Panc1 (cell line): ENCODE measurements at regions not wholly inside any gene's neighbourhood (a gene's known extent, or its start where the extent isn't known, plus 50 kb on each side); places are given as distances from the start of the nearest gene placed in this dataset.

Experiments used
- POLR2AphosphoS5 ChIP-seq: IDR thresholded peaks from 2 replicates; pipeline ENCODE4 v1.6.1; 2012; ENCODE audit warnings: mild to moderate bottlenecking, low read depth, low read length, moderate library complexity
- SIN3A ChIP-seq: IDR thresholded peaks from 2 replicates; pipeline ENCODE4 v1.6.1; 2012; ENCODE audit warnings: low read depth, mild to moderate bottlenecking, low read length, moderate library complexity, borderline replicate concordance; ENCODE audit not compliant: insufficient read depth
- TCF7L2 ChIP-seq: IDR thresholded peaks from 2 replicates; pipeline ENCODE4 v1.6.1; 2011; ENCODE audit warnings: mild to moderate bottlenecking, low read depth, low read length, inconsistent platforms
- TF ChIP-seq, protein P1 (sequence below): fragments of 450-650 bp; IDR thresholded peaks from 2 replicates; pipeline ENCODE4 v1.5.1; 2017; ENCODE audit warnings: mild to moderate bottlenecking
- TF ChIP-seq, protein P2 (sequence below), 2 experiments: IDR thresholded peaks; 2 replicates each; pipeline ENCODE4 v1.6.1; 2011 to 2012; ENCODE audit warnings: low read depth in 2 of 2, control low read depth in 1 of 2, low read length in 1 of 2, mild to moderate bottlenecking in 1 of 2, moderate library complexity in 1 of 2; ENCODE audit not compliant: insufficient read depth in 1 of 2

DNA sequence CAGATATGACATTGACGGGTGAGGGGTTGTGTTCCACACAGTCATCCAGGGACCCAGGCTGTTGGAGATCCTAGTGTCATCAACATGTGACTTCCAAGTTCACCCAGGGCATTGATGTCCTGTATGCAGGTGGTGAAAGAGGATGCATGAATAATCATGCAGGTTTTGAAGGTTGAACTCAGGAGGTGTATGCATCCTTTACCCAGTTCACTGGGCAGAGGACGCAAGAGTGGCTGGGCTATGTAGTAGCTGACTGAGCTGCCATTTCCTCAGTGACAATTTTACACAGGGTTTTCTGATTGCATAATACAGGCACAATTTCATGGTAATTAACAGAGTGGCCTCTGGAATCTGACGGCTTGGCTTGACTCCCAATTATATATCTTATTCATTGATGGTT lies 323.0 kb downstream of the HS3ST1 start:
- TF ChIP-seq, protein P1, sequence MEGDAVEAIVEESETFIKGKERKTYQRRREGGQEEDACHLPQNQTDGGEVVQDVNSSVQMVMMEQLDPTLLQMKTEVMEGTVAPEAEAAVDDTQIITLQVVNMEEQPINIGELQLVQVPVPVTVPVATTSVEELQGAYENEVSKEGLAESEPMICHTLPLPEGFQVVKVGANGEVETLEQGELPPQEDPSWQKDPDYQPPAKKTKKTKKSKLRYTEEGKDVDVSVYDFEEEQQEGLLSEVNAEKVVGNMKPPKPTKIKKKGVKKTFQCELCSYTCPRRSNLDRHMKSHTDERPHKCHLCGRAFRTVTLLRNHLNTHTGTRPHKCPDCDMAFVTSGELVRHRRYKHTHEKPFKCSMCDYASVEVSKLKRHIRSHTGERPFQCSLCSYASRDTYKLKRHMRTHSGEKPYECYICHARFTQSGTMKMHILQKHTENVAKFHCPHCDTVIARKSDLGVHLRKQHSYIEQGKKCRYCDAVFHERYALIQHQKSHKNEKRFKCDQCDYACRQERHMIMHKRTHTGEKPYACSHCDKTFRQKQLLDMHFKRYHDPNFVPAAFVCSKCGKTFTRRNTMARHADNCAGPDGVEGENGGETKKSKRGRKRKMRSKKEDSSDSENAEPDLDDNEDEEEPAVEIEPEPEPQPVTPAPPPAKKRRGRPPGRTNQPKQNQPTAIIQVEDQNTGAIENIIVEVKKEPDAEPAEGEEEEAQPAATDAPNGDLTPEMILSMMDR: no peak
- TF ChIP-seq POLR2AphosphoS5 (no peak), SIN3A (no peak), TCF7L2 (no peak)
- TF ChIP-seq, protein P2, sequence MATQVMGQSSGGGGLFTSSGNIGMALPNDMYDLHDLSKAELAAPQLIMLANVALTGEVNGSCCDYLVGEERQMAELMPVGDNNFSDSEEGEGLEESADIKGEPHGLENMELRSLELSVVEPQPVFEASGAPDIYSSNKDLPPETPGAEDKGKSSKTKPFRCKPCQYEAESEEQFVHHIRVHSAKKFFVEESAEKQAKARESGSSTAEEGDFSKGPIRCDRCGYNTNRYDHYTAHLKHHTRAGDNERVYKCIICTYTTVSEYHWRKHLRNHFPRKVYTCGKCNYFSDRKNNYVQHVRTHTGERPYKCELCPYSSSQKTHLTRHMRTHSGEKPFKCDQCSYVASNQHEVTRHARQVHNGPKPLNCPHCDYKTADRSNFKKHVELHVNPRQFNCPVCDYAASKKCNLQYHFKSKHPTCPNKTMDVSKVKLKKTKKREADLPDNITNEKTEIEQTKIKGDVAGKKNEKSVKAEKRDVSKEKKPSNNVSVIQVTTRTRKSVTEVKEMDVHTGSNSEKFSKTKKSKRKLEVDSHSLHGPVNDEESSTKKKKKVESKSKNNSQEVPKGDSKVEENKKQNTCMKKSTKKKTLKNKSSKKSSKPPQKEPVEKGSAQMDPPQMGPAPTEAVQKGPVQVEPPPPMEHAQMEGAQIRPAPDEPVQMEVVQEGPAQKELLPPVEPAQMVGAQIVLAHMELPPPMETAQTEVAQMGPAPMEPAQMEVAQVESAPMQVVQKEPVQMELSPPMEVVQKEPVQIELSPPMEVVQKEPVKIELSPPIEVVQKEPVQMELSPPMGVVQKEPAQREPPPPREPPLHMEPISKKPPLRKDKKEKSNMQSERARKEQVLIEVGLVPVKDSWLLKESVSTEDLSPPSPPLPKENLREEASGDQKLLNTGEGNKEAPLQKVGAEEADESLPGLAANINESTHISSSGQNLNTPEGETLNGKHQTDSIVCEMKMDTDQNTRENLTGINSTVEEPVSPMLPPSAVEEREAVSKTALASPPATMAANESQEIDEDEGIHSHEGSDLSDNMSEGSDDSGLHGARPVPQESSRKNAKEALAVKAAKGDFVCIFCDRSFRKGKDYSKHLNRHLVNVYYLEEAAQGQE (IDR thresholded peaks at IDR 0.05; ENCODE audit: insufficient read depth in 1 of 2, low read depth in 2 of 2, low read length in 1 of 2): no peak
